ENCODE measurements at regions not wholly inside any gene's neighbourhood (a gene's known extent, or its start where the extent isn't known, plus 50 kb on each side); places are given as distances from the start of the nearest gene placed in this dataset.

GRCh38 chr21:14838400-14838799 is 226.4 kb downstream of the NRIP1 start:
- TF ChIP-seq KLF10 (tag by site-specific recombination; IDR thresholded peaks at IDR 0.05) (no peak), ZBTB44 (tag by site-specific recombination; IDR thresholded peaks at IDR 0.05) (no peak), ZBTB1 (tag by site-specific recombination; IDR thresholded peaks at IDR 0.05) (no peak), CTCF (tag by site-specific recombination; IDR thresholded peaks at IDR 0.05) (no peak), ZNF274 (IDR thresholded peaks at IDR 0.05; ENCODE audit: low read length) (no peak), ZNF274 (tag by site-specific recombination; IDR thresholded peaks at IDR 0.05; ENCODE audit: borderline replicate concordance) (no peak), ZNF76 (tag by site-specific recombination; IDR thresholded peaks at IDR 0.05; ENCODE audit: borderline replicate concordance, low read depth) (no peak), ZNF629 (tag by site-specific recombination; IDR thresholded peaks at IDR 0.05) (no peak), ZNF292 (tag by site-specific recombination; IDR thresholded peaks at IDR 0.05; ENCODE audit: borderline replicate concordance, low read depth) (no peak), ZNF580 (tag by site-specific recombination; IDR thresholded peaks at IDR 0.05) (no peak), GLI2 (tag by site-specific recombination; IDR thresholded peaks at IDR 0.05; ENCODE audit: borderline replicate concordance, low read depth) (no peak)
